SH-SY5Y (cell line): ENCODE measurements at regions not wholly inside any gene's neighbourhood (a gene's known extent, or its start where the extent isn't known, plus 50 kb on each side); places are given as distances from the start of the nearest gene placed in this dataset.

ENCODE experiments used
- GATA2 ChIP-seq: IDR thresholded peaks from 2 replicates; pipeline ENCODE4 v1.6.1; 2011; ENCODE audit warnings: mild to moderate bottlenecking, low read depth, low read length
- GATA3 ChIP-seq: IDR thresholded peaks from 2 replicates; pipeline ENCODE4 v1.6.1; 2011; ENCODE audit warnings: low read depth, mild to moderate bottlenecking, low read length, moderate library complexity

DNA sequence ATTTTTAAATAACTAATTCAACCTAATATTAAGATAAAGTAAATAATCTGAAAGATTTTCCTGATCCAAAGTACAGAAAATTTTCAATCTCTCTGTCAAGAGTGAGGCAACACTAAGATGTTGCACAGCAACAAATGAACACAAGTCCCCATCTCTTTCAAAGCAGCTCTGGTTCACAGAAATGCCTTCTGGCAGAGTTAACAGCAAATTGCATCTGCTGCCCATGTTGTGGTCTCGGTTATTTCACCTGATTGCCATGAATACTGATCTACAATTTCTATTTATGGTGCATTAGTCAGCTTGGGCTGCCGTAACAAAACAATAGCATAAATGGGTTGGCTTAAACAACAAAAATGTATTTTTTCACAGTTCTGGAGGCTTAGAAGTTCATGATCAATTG, 167.3 kb downstream of the BCHE start:
- TF ChIP-seq GATA2 (no peak), GATA3 (no peak)
